ENCODE measurements at regions not wholly inside any gene's neighbourhood (a gene's known extent, or its start where the extent isn't known, plus 50 kb on each side); places are given as distances from the start of the nearest gene placed in this dataset.

GRCh38 chr14:27145170-27145569, 547.3 kb upstream of the NOVA1 start:
- TF ChIP-seq EZH2 (IDR thresholded peaks at IDR 0.05; ENCODE audit: insufficient read depth, poor library complexity, severe bottlenecking): no peak
- TF ChIP-seq EZH2phosphoT487 (IDR thresholded peaks at IDR 0.05; ENCODE audit: insufficient read depth, low read depth): no peak
